ENCODE measurements at regions not wholly inside any gene's neighbourhood (a gene's known extent, or its start where the extent isn't known, plus 50 kb on each side); places are given as distances from the start of the nearest gene placed in this dataset.
A peak's percentile ranks its signal among the peaks of the same experiment; 100 is the strongest.

GRCh38 chr1:81569761-81570160 lies 231.0 kb upstream of the ADGRL2 start:
- DNase-seq: no peak

- DNase-seq: no peak
Measured at GRCh38 chr1:81563632-81564031, 237.1 kb upstream of the ADGRL2 start.

- DNase-seq: no peak
Measured at GRCh38 chr1:81562934-81563333, 237.8 kb upstream of the ADGRL2 start.

GRCh38 chr1:81560629-81561028 lies 240.1 kb upstream of the ADGRL2 start:
- DNase-seq: no peak

- no peak for DNase-seq
Measured at GRCh38 chr1:81559662-81560350, 240.9 kb upstream of the ADGRL2 start.

GRCh38 chr1:81558291-81559076 lies 242.2 kb upstream of the ADGRL2 start:
- DNase-seq: no peak

GRCh38 chr1:81556968-81557367 lies 243.8 kb upstream of the ADGRL2 start:
- no peak for DNase-seq

- no peak for DNase-seq
Measured at GRCh38 chr1:81554534-81554933, 246.2 kb upstream of the ADGRL2 start.

GRCh38 chr1:81554108-81554507 lies 246.6 kb upstream of the ADGRL2 start:
- peak; percentile 12 for DNase-seq

- no peak for DNase-seq
Measured at GRCh38 chr1:81553503-81553902, 247.2 kb upstream of the ADGRL2 start.

GRCh38 chr1:81551946-81552345 lies 248.8 kb upstream of the ADGRL2 start:
- no peak for DNase-seq

GRCh38 chr1:81550753-81551152 lies 250.0 kb upstream of the ADGRL2 start:
- DNase-seq: no peak

GRCh38 chr1:81549588-81550127 lies 251.1 kb upstream of the ADGRL2 start:
- DNase-seq: peak; percentile 41

GRCh38 chr1:81548918-81549587 lies 251.7 kb upstream of the ADGRL2 start:
- DNase-seq: no peak

GRCh38 chr1:81547912-81548303 lies 252.8 kb upstream of the ADGRL2 start:
- DNase-seq: no peak

- no peak for DNase-seq
Measured at GRCh38 chr1:81547261-81547911, 253.3 kb upstream of the ADGRL2 start.

- DNase-seq: no peak
Measured at GRCh38 chr1:81545734-81546133, 255.0 kb upstream of the ADGRL2 start.

- no peak for DNase-seq
Measured at GRCh38 chr1:81543764-81544163, 257.0 kb upstream of the ADGRL2 start.

GRCh38 chr1:81542196-81542595 lies 258.5 kb upstream of the ADGRL2 start:
- no peak for DNase-seq

GRCh38 chr1:81540216-81540615 lies 260.5 kb upstream of the ADGRL2 start:
- no peak for DNase-seq

GRCh38 chr1:81529014-81529413 lies 271.7 kb upstream of the ADGRL2 start:
- DNase-seq: no peak

- no peak for DNase-seq
Measured at GRCh38 chr1:81525085-81525484, 275.6 kb upstream of the ADGRL2 start.

- no peak for DNase-seq
Measured at GRCh38 chr1:81519987-81520386, 280.7 kb upstream of the ADGRL2 start.

All from NCI-H1436 (cell line).